SH-SY5Y (cell line): ENCODE measurements at regions not wholly inside any gene's neighbourhood (a gene's known extent, or its start where the extent isn't known, plus 50 kb on each side); places are given as distances from the start of the nearest gene placed in this dataset.

Experiments
- GATA2 ChIP-seq: IDR thresholded peaks from 2 replicates; pipeline ENCODE4 v1.6.1; 2011; ENCODE audit warnings: mild to moderate bottlenecking, low read depth, low read length
- GATA3 ChIP-seq: IDR thresholded peaks from 2 replicates; pipeline ENCODE4 v1.6.1; 2011; ENCODE audit warnings: low read depth, mild to moderate bottlenecking, low read length, moderate library complexity

GRCh38 chr12:28777603-28778365, 371.3 kb upstream of the FAR2 start:
- TF ChIP-seq GATA3 (no peak), GATA2 (no peak)

- TF ChIP-seq GATA3 (no peak), GATA2 (no peak)
Measured at GRCh38 chr12:28780096-28780495, 369.0 kb upstream of the FAR2 start.

DNA sequence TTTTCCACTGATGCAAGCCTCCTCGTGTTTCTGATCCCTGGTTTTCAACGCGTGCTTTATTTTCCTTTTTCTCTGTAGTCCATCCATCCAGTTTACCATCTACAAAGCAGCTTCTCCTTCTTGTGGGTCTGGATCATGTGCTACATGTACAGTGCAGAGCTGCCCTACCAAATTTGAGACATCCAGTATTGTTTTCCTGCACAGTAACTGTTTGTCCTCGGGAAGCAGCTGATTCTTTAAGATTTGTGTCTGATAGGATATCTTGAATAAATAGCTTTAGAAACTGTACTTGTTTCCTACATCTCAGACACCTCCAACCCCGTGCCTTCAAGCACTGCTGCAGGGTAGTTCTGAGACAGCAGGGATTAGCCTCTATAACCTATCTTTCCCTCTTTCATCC, 368.1 kb upstream of the FAR2 start:
- TF ChIP-seq GATA2, result no peak
- no peak for TF ChIP-seq GATA3

GRCh38 chr12:28781671-28782652, 367.1 kb upstream of the FAR2 start:
- TF ChIP-seq GATA3 (no peak), GATA2 (no peak)

GRCh38 chr12:28782812-28783211, 366.3 kb upstream of the FAR2 start:
- TF ChIP-seq GATA2 (no peak), GATA3 (no peak)

DNA sequence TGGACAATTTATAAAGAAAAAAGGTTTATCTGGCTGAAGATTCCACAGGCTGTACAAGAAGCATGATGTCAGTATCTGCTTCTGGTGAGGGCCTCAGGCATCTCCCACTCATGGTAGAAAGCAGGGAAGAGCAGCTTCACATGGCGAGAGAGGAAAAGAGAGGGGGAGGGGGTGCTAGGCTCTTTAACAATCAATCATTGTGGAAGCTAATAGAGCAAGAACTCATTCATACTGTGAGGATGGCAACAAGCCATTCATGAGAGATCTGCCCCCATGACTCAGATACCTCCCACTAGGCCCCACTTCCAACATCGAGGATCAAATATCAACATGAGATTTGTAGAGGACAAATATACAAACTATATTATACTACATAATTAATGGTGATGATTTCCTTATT, 361.9 kb upstream of the FAR2 start:
- TF ChIP-seq GATA3, result no peak
- TF ChIP-seq GATA2, result no peak

- TF ChIP-seq GATA3 (no peak), GATA2 (no peak)
Measured at GRCh38 chr12:28793581-28794151, 355.4 kb upstream of the FAR2 start.

DNA sequence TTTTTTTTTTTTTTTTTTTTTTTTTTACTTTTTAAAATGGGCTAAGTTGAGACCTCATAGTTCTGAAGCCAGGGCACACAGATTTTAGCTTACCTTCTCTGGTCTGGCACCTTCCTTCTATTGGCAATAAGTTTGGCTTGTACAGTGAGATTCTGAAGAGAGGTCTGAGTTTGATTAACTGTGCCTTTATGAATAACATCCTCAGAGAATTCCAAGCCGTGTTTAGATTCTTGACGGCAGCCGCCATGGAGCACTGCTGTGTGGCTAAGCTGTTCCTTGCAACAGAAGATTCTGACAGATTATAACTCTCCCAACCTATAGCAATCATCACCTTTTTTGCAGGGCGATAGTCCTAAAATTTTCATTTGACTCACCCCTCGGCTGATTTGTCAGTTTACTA, 354.9 kb upstream of the FAR2 start:
- no peak for TF ChIP-seq GATA3

DNA sequence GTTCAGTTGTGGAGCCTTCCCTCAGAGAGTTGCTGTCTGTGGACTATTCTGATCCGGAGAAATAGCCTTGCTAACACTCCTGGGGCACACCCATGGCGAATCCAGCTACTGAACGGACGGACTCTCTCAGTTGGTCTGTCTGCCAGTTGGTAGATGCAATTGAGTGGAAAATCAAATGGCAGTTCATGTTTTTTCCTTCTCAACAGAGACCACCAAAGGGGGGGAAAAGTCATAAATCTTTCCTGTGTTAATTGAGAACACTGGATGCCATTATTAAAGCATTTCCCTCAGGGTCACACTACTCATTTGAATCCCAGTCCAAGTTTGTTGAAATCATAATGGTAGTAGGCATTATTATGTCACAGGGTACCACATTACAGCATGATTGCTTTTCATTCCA, 354.3 kb upstream of the FAR2 start:
- TF ChIP-seq GATA3, result no peak

DNA sequence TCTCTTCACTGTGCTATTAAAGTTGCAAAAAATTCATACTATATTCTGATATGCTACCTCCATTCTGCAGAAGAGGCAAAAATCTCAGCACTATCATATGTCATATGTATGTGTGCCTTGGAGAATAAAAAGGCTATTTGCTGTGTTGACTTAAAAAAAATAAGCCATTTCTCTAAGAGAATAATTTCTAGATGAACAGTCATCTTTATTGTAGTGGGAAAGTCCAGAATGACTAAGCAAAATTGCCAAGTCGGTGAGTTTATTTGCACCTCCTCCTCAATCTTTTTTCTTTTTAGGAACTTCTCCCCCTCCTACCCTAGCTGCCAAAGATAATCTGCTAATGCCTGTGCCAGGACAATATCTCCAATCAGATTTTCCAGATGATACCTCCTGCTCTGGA, 353.8 kb upstream of the FAR2 start:
- no peak for TF ChIP-seq GATA2
- TF ChIP-seq GATA3, result no peak

GRCh38 chr12:28799348-28799747, 349.7 kb upstream of the FAR2 start:
- TF ChIP-seq GATA2, result no peak
- TF ChIP-seq GATA3, result no peak

DNA sequence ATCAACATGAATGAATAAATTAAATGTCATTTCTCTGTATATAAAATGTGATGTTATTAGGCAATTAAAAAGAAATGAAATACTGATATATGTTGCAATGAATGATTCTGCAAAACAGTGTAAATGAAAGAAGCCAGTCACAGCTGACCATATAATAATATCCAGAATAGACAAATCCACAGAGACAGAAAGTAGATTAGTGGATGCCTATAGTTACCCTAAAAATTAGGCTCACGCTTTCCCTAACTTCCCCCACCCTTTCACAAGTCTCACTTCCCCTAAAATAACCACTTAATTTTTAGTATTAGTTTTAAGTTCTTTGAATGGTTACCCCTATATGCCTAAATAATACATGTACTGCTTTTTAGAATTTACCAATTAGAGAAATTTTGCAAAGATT, 348.9 kb upstream of the FAR2 start:
- TF ChIP-seq GATA2, result no peak
- no peak for TF ChIP-seq GATA3

DNA sequence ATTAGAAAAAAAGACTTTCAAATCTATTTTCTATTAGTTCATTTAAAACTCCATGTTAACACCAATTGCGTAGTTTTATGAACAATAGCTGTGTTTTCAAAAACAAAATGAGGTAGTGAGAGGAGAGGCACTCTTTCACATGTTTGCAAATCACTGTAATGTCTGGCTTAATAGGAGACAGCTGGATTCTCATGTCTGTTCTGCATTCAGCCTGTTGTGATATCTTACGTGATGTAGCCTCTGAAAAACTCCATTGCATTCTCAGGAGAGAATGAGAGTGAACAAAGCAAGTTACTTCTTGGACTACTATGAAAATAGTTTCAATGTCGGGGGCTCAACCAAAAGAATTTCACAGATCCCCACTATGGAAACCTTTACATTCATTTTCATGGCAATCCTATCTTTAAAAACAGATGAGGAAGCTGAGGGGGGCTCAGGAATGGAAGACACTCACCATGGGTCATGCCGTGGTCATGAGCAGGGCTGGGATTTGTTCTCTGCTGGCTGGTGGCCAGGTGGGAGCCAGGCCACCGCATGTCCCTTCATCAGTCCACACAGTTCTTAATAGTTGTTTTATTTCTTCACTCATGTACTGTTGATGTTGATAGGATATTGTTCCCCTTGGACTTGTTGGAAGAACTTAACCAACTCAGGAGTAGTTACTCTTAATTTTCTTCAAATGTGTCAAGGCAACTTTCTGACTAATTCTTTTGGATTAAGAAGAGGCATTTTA, 346.2 kb upstream of the FAR2 start:
- TF ChIP-seq GATA3 (no peak), GATA2 (no peak)

DNA sequence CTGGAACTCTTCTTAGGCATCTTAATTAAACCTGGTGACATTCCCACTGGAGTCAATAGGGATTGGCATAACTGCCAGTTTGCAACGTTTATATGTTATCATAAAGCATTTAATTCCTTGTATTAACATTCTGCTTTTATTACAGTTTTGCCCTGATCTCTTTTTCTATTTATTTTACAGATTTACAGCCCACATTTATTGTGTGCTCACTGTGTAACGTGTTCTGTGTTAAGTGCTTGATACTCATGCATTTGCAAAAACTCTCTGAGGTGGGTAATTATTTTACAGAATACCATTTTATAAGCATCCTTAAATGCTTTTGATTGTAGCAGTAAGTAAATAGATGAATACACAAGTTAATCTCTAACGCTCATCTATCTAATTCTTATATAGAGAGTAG, 341.5 kb upstream of the FAR2 start:
- TF ChIP-seq GATA3, result no peak
- no peak for TF ChIP-seq GATA2

DNA sequence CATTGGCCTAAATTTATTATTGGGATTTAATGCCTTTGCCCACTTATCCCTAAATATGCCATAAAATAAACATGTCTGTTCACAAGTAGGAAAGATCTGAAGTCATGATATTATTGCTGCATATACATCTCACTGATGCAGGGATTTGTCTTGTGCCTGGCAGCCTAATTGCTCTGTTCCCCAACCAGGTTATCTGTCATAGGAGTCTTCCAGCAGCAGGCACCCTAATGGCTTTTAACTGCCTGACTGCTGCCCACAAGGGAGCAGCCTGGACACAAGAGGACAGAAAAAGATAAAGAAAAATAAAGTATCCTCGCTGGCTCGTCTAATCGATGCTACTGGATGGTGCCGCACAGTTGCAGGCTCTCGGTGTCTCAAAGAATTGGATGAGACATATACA, 337.6 kb upstream of the FAR2 start:
- TF ChIP-seq GATA3 (no peak; the same call in 1 of the 2 replicates), GATA2 (peak; percentile 87)
